NCI-H2196 (cell line): ENCODE measurements at regions not wholly inside any gene's neighbourhood (a gene's known extent, or its start where the extent isn't known, plus 50 kb on each side); places are given as distances from the start of the nearest gene placed in this dataset.
"Not testable (repeated sequence)": the region's sequence is repeated elsewhere in the genome, so short reads cannot be mapped to it uniquely, and the experiment has no call there.

ENCODE experiments used
- DNase-seq: peaks from one replicate; lab custom pipeline; 2025; ENCODE audit not compliant: unreplicated experiment; lab: John Stamatoyannopoulos, UW

DNA sequence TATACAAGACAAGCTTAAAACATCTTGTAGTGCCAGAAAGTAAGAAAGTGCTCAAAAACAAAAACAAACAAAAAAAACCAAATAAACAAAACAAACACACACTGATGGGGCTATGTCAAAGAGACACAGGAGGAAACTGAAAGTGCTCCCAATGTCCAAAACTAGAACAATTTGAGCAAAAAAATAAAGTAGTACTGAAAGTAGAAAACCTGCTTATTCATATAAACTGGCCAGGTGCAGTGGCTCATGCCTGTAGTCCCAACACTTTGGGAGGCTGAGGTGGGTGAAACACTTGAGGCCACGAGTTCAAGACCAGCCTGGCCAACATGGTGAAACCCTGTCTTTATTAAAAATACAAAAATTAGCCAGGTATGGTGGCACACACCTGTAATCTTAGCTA lies 129.9 kb downstream of the GLUL start:
- no peak for DNase-seq

DNA sequence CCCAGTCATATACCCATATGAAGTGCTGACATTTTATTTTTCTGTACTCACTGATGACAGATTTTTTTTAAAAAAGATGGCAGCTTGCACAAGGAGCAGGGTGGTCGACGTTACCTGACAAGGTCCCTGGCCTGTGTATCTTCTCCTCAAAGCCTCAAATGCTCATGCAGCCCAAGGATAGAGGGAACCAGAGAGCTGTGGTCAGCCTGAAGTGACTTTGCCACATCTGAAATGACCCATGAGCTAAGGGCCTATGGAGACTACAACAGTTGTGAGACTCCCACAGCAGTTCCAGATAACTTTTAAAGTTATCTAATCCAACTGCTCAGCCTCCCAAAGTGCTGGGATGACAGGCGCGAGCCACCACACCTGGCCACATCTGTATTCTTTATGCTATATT lies 131.1 kb downstream of the GLUL start:
- DNase-seq, result no peak

DNA sequence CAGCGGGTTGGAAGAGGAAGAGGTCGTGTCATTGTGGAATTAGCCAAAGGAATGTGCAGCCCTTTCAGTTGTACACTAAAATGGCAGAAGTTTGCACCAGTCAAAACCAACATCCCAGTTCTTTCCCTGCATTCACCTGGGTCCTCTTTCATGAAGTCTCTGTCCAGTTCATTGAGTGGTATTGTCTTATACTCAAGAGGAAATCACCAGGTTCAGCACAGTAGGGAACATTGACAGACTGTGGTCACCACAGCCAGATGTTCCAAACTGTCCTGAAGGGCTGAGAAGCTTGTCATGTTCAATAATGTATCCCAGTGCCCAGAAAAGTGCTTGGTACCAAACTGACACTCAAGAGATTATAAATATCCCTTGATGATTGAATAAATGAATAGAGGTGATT lies 131.6 kb downstream of the GLUL start:
- no peak for DNase-seq

GRCh38 chr1:182259229-182259872 lies 132.2 kb downstream of the GLUL start:
- DNase-seq, result peak; percentile 46

- DNase-seq, result no peak
These were observed 134.1 kb downstream of the GLUL start for GRCh38 chr1:182257369-182258063.

DNA sequence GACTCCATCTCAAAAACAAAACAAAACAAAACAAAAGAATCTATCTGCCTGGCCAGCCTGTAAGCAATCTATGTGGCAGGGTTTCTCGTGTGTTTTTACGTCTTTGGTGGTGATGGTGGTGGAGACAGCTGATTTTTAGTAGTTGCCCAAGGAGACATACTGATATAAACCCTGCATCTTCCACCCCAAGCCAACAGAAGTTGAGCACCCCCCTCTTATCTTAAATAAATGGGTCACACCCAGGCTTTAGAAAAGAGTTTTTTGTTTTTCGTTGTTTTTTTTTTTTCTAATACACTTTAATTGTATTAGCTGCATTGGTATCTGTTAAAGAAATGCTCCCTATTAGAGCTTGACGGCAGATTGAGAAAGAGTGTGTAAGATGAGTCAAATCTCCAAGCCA lies 134.7 kb downstream of the GLUL start:
- DNase-seq, result no peak

- DNase-seq, result no peak
These were observed 136.1 kb downstream of the GLUL start for GRCh38 chr1:182255494-182255893.

DNA sequence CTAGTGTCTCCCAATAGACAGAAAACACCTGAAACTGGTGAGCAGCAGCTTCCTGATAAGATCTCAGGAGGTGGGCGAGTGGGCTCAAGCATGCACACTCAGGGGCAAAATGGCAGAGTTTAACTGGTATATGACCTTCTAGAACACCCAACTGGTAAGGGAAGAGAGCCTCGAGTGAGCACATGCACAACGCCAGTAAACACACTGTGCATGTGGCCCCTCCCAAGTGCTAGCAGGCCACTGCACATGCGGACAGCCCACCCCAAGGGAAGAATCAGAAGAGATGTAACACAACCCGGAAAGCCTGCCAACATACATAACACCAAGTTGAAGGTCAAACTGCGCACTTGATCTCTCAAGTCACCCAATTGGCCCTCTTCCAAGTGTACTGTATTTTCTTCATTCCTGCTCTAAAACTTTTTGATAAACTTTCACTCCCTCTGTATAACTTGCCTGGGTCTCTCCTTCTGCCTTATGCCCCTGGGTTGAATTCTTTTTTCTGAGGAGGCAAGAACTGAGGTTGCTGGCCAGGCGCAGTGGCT lies 138.2 kb downstream of the GLUL start:
- DNase-seq, result no peak

- no peak for DNase-seq
These were observed 140.0 kb downstream of the GLUL start for GRCh38 chr1:182251561-182251960.

DNA sequence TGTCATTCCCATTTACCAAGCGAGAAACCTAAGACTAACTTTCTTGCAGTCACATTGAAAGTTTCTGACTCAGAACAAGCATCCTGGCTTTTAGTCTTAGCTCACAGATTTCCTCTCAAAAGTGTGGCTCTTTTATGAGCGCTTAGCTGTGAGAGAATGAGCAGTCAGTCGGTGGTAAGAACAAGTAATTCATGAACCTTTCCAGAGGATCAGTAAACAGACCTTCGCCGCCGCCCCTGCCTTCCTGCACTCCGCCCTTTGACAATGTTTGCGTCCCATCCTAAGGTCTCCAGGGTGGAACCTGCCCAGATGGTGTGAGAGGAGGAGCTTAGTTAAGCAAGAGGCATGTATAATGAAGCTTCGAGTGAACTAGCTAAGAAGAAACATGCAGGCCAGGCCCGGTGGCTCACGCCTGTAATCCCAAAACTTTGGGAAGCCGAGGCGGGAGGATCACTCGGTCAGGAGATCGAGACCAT lies 142.4 kb downstream of the GLUL start:
- DNase-seq, result no peak

DNA sequence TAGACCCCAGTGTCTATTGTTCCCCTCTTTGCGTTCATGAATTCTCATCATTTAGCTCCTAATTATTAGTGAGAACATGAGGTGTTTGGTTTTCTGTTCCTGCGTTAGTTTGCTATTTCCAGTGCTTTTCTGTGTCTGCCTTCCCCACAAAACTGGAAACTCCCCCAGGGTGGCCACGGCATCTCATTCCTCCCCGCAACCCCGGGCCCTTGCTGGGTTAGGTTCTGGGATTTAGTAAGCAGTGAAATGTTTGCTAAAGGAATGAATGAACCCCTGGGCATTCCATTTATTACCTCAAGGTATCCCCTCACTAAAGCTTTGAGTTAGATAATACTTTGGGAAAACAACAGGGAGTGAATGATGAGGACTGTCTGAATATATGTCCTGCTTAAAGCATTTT lies 142.9 kb downstream of the GLUL start:
- DNase-seq, result no peak

- DNase-seq, result not testable (repeated sequence)
These were observed 143.8 kb downstream of the GLUL start for GRCh38 chr1:182247813-182248212.

DNA sequence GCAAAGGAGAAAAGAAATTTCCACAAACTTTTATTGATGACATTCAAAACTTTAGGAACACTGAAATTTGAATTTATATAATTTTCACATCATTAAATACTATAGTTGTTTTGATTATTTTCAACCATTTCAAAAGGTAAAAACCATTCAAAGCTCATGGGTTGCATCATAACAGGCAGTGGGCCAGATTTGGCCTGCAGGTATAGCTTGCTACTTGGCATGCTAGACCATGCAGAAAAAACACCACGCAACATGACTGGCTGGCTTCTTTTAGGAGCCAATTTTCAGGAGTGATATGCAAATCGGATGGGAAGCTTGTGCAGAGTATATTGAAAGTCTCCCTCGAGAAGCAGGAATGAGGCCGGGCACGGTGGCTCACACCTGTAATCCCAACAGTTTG lies 144.8 kb downstream of the GLUL start:
- DNase-seq, result peak; percentile 26

- no peak for DNase-seq
These were observed 146.6 kb downstream of the GLUL start for GRCh38 chr1:182245040-182245439.

DNA sequence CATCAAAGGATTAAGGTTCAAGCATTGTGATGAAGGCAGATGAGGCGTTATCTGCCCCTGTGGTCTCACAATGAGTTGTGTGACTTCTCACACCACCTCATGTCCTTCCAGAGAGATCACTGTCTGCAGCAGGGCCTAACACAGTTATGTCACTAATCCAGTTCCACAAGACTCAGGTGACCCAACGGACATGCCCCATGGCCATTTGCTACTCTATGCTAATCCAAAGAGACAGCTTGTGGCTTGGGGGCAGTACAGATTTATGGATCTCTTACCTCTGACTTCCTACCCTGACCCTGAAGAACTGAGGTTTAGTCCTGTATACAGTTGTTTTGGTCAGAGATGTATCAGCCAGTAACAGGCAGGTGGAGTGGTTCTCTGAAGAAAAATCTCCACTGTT lies 147.1 kb downstream of the GLUL start:
- DNase-seq, result no peak

DNA sequence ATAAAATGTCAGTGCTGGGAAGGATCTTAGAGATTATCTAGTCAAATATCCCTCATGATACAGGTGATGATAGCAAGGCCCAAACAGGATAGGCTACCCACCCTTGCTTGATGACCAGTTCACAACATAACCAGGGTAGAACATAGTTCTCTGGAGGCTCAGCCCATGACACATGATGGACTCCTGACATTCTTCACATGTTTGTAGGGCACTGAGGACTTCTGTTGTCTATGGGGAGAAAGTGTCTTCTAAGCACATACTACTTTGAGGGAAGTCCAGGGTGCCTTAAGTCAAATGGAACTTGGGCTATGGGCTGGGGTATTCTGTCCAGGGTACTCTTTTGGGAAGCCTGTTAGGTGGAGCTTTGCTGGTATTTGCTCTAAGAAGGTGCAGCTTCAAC lies 148.9 kb downstream of the GLUL start:
- DNase-seq, result no peak

GRCh38 chr1:182240085-182240484 lies 151.5 kb downstream of the GLUL start:
- no peak for DNase-seq

- DNase-seq, result no peak
These were observed 153.2 kb downstream of the GLUL start for GRCh38 chr1:182238421-182238820.

GRCh38 chr1:182237329-182237728 lies 154.3 kb downstream of the GLUL start:
- no peak for DNase-seq

GRCh38 chr1:182236651-182237077 lies 154.9 kb downstream of the GLUL start:
- no peak for DNase-seq

DNA sequence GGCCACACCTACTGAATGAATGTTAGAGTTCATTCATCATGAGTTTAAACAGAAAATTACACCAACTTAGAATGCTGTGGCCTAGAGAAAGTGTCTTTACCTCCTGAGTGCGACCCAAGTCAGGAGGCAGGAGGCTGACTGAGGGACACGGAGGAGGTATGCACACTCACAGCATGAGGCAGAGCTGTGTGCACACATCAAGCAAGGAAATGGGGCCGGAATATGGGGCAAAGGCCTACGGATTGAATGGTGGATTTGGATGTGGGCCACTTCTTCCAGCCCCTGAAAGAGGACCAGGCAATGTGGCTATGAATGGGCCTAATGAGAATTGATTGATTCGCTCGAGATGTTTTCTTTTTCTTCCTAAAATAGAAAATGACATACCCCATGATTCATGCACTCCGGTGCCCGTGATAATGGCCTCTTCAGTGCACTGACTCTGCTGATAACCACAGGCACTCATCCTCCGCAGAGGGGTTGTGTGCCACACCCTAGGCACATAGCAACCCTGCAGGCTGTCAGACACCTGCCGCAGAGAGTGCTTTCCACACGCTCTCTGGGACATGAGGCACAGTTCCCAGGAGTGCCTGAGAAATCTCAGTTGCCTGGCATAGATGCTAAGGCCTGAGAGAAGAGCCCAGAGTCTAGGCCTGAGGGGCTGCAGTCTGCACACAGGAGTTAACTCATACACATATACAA lies 155.5 kb downstream of the GLUL start:
- DNase-seq, result no peak

GRCh38 chr1:182235604-182235951 lies 156.0 kb downstream of the GLUL start:
- no peak for DNase-seq
